HUES6 (cell line): ENCODE measurements at regions not wholly inside any gene's neighbourhood (a gene's known extent, or its start where the extent isn't known, plus 50 kb on each side); places are given as distances from the start of the nearest gene placed in this dataset.

Experiments
- H3K27ac ChIP-seq: 2 replicates; pipeline ENCODE4 v1.7.0; 2013; ENCODE audit warnings: low read depth, mild to moderate bottlenecking, low read length, inconsistent platforms
- H3K27me3 ChIP-seq: 2 replicates; pipeline ENCODE4 v1.6.1; 2013; ENCODE audit warnings: low read length; ENCODE audit not compliant: control insufficient read depth, insufficient read depth
- H3K36me3 ChIP-seq: 2 replicates; pipeline ENCODE4 v1.6.1; 2013; ENCODE audit warnings: low read length; ENCODE audit not compliant: control insufficient read depth, insufficient read depth
- H3K4me1 ChIP-seq: 2 replicates; pipeline ENCODE4 v1.6.1; 2013; ENCODE audit warnings: low read length; ENCODE audit not compliant: control insufficient read depth, insufficient read depth
- H3K4me3 ChIP-seq: 2 replicates; pipeline ENCODE4 v1.5.1; 2013; ENCODE audit warnings: low read depth, low read length
- H3K9ac ChIP-seq: one replicate; pipeline ENCODE4 v1.6.1; 2013; ENCODE audit warnings: mild to moderate bottlenecking, low read length
- H3K9me3 ChIP-seq: 2 replicates; pipeline ENCODE4 v1.6.1; 2013; ENCODE audit warnings: low read depth, low read length; ENCODE audit not compliant: control insufficient read depth, insufficient read depth

GRCh38 chr5:31119938-31120641 lies 73.4 kb upstream of the CDH6 start:
- Histone ChIP-seq H3K27ac (no peak overlapping the region), H3K9ac (no peak overlapping the region), H3K9me3 (no peaks in the 10 kb centered on the region), H3K4me3 (no peak overlapping the region), H3K36me3 (no peaks in the 10 kb centered on the region), H3K27me3 (no peaks in the 10 kb centered on the region), H3K4me1 (no peaks in the 10 kb centered on the region)

DNA sequence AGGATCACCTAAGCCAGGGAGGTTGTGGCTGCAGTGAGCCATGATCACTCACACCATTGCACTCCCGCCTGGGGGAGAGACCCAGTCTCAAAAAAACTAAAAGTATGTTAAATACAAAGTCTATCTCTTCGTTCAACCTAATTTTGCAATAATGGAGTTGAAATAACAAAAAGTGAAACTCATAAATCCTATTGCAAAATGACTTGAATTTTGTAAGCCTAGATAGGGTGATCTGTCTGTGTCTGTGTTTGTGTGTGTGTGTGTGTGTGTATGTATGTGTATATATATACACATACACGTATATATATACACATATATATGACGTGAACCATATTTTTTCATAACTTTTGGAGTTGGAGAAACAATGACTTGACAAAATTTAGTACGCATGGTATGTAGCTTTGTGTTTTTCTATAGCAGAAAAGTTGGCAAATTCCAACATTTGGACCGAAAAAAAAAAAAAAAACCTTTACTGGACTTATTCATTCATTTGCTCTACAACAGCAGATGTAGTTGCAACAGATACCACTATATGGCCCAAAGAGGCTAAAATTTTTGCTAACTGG lies 76.9 kb upstream of the CDH6 start:
- H3K27me3 ChIP-seq: no peaks in the 10 kb centered on the region
- H3K9me3 ChIP-seq: no peaks in the 10 kb centered on the region
- H3K36me3 ChIP-seq: no peaks in the 10 kb centered on the region
- no peaks in the 10 kb centered on the region for H3K4me1 ChIP-seq
- H3K27ac ChIP-seq: no peak overlapping the region
- H3K4me3 ChIP-seq: no peak overlapping the region
- no peak overlapping the region for H3K9ac ChIP-seq

DNA sequence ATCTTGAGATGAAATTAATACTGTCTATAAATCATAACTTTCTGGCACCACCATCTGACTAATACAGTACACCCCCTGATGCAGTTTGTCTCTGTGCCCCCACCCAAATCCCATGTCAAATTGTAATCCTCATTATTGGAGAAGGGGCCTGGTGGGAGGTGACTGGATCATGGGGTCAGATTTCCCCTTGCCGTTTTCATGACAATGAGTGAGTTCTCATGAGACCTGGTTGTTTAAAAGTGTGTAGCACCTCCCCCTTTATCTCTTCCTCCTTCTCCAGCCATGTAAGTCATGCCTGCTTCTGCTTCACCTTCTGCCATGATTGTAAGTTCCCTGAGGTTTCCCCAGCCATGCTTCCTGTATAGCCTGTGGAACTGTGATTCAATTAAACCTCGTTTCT lies 78.7 kb upstream of the CDH6 start:
- Histone ChIP-seq H3K27ac (no peak overlapping the region), H3K4me1 (no peaks in the 10 kb centered on the region), H3K9ac (no peak overlapping the region), H3K4me3 (no peak overlapping the region), H3K27me3 (no peaks in the 10 kb centered on the region), H3K36me3 (no peaks in the 10 kb centered on the region), H3K9me3 (no peaks in the 10 kb centered on the region)

DNA sequence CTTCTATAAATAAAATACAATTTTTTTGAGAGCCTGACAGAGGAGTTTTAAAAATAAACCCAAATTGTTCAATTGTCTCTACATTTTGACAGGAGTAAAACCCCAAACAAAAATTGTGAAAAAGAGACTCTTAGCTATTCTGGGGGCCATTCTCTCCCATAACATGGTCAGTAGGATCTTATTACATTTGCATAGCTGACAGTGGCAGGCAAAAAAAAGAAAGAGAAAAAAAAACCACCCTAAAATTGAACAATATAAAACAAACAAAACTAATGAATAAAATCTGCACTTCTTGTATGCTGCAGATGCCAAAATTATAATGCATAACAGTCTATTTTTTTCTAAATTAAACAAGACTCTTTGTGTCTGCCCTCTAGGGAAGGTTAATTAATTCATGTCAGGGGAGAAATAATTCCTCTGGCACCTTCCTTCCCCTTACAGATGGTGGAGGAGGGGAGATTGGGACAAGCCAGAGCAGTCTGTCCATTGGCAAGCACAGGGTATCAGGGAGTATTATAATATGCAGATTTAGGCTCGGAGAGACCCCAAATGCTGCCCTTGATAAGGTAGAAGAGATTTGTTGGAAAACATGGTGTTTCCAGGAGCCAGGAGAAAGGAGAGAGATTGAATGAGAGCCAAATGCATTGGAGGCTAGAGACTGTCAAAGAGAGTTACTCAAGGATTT lies 79.7 kb upstream of the CDH6 start:
- H3K27me3 ChIP-seq: no peaks in the 10 kb centered on the region
- H3K27ac ChIP-seq: no peak overlapping the region
- H3K9ac ChIP-seq: no peak overlapping the region
- no peaks in the 10 kb centered on the region for H3K9me3 ChIP-seq
- no peaks in the 10 kb centered on the region for H3K36me3 ChIP-seq
- H3K4me1 ChIP-seq: no peaks in the 10 kb centered on the region
- H3K4me3 ChIP-seq: no peak overlapping the region

DNA sequence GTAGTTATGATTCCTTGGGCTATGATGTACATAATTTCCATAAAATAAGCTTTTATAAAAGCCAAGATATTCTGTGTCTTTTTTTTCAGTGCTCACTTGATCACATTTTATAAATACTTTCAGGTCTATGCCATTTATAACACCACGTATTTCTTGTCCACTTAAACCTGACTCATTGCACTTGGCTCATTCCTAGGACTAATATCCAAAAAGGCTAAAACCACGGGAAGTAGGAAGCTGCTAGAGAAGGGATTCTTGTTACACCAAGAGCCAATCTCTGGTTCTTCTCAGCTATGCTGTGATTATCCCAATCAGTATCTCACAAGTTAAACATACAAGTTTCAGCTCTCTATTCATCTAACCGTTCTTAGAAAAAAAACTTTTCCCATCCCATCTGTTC lies 80.4 kb upstream of the CDH6 start:
- no peaks in the 10 kb centered on the region for H3K36me3 ChIP-seq
- H3K27me3 ChIP-seq: no peaks in the 10 kb centered on the region
- H3K4me3 ChIP-seq: no peak overlapping the region
- H3K4me1 ChIP-seq: no peaks in the 10 kb centered on the region
- no peaks in the 10 kb centered on the region for H3K9me3 ChIP-seq
- no peak overlapping the region for H3K9ac ChIP-seq
- no peak overlapping the region for H3K27ac ChIP-seq

DNA sequence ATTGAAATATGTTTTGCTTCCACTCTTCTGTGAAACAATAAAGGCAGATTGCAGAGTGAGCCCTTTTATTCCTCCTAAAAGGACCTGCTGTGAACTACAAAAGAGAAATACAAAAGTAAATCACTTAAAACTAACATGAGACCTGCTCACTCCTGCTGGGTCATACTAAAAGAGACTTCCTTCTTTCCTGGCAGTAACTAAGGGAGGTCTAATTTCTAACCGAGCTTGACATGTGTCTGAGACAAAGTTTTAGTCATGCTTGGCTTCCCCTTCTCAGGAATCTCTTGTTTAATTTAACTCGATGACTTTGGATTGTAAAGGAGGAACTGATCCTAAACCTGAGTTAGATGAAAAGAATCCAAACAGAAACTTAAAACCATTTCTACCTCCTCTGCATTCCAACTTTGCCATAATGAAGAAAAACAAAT lies 86.4 kb upstream of the CDH6 start:
- Histone ChIP-seq H3K9ac (no peak overlapping the region), H3K4me1 (peaks cover 41% of the 10 kb centered on the region), H3K27me3 (no peaks in the 10 kb centered on the region), H3K9me3 (no peaks in the 10 kb centered on the region), H3K36me3 (no peaks in the 10 kb centered on the region), H3K4me3 (no peak overlapping the region), H3K27ac (peak overlapping the region; percentile 55; the same call in 1 of the 2 replicates)

DNA sequence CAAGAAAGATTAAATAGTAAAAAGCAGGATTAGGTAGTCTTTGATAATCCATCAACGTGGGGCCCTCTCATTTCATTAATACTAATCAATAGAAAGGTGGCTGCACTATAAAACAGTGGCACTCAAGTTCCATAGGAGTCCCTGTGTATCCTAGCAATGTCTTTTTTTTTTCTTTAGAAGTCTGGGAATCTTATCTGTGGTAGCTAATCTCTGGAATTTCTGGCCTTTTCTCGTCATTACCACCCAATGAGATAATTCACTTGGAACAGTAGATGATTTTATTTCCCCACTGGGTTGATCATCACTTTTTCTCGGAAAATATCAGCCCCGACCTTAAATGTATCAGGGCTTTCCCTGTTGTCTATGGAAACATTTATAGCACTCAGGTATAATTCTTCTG lies 86.8 kb upstream of the CDH6 start:
- Histone ChIP-seq H3K9me3 (no peaks in the 10 kb centered on the region), H3K36me3 (no peaks in the 10 kb centered on the region), H3K4me1 (peaks cover 41% of the 10 kb centered on the region), H3K27me3 (no peaks in the 10 kb centered on the region), H3K9ac (no peak overlapping the region), H3K27ac (peak overlapping the region; percentile 55; the same call in 1 of the 2 replicates), H3K4me3 (no peak overlapping the region)

- H3K27ac ChIP-seq: no peak overlapping the region
- no peak overlapping the region for H3K4me3 ChIP-seq
- no peaks in the 10 kb centered on the region for H3K9me3 ChIP-seq
- no peaks in the 10 kb centered on the region for H3K36me3 ChIP-seq
- H3K27me3 ChIP-seq: no peaks in the 10 kb centered on the region
- H3K9ac ChIP-seq: no peak overlapping the region
- H3K4me1 ChIP-seq: peaks cover 41% of the 10 kb centered on the region
These were observed 87.2 kb upstream of the CDH6 start for GRCh38 chr5:31106278-31106677.

- Histone ChIP-seq H3K36me3 (no peaks in the 10 kb centered on the region), H3K9ac (no peak overlapping the region), H3K27me3 (no peaks in the 10 kb centered on the region), H3K9me3 (no peaks in the 10 kb centered on the region), H3K4me1 (peaks cover 41% of the 10 kb centered on the region), H3K4me3 (no peak overlapping the region), H3K27ac (no peak overlapping the region; the same call in 1 of the 2 replicates)
These were observed 88.7 kb upstream of the CDH6 start for GRCh38 chr5:31104775-31105174.

GRCh38 chr5:31100781-31101310 lies 92.6 kb upstream of the CDH6 start:
- Histone ChIP-seq H3K4me3 (no peak overlapping the region), H3K27ac (no peak overlapping the region), H3K9me3 (no peaks in the 10 kb centered on the region), H3K36me3 (no peaks in the 10 kb centered on the region), H3K27me3 (no peaks in the 10 kb centered on the region), H3K9ac (no peak overlapping the region), H3K4me1 (peaks cover 20% of the 10 kb centered on the region)

DNA sequence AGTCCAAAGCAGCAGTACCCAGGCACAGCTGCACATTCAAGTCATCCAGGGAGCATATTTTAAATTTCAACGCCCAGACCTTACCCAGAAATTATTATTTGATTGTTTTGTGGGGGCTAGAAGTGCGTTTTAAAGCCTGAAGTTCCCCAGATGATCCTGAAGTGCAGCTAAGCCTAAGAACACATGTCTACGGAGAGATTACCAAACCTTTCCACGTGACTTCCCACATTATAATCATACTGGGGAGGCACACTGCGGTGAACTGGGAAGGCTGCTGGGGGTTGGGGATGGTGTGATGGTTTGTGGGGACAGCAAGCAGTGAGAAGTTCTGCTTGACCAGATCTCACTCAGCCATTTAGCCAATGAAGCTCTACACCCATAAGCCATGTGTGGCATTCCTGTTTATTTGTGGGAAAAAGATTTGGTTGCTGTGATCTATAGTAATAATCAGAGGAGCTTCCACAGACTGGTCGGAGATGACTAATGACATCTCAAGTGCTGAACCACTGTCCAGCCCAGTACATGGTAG lies 93.4 kb upstream of the CDH6 start:
- H3K27me3 ChIP-seq: no peaks in the 10 kb centered on the region
- no peak overlapping the region for H3K27ac ChIP-seq
- no peaks in the 10 kb centered on the region for H3K9me3 ChIP-seq
- peaks cover 18% of the 10 kb centered on the region for H3K4me1 ChIP-seq
- H3K4me3 ChIP-seq: no peak overlapping the region
- no peaks in the 10 kb centered on the region for H3K36me3 ChIP-seq
- no peak overlapping the region for H3K9ac ChIP-seq
